GM12878 (cell line): ENCODE measurements at regions not wholly inside any gene's neighbourhood (a gene's known extent, or its start where the extent isn't known, plus 50 kb on each side); places are given as distances from the start of the nearest gene placed in this dataset.
"Not testable (repeated sequence)": the region's sequence is repeated elsewhere in the genome, so short reads cannot be mapped to it uniquely, and the experiment has no call there.

ENCODE experiments used
- ATAC-seq: fragments of 200-7000 bp; cut with Tn5 transposase; 3 replicates; pipeline ENCODE4 v1.9.1; 2020; ENCODE audit warnings: mild to moderate bottlenecking, moderate library complexity
- BruUV-seq: library from RNA; stranded (reverse); fragments of 400-500 nt; replicated peaks from 2 replicates; lab custom pipeline; 2021; lab: Mats Ljungman, UMichigan
- CTCF ChIA-PET: fragments of 300-600 bp; sonication (Branson Sonifier 250); formaldehyde crosslinking; extraction: SDS; loops from one replicate; lab custom pipeline; 2021; ENCODE audit warnings: inconsistent platforms; lab: Yijun Ruan, JAX
- POLR2A ChIA-PET: fragments of 350-600 bp; formaldehyde crosslinking; extraction: SDS; loops from one replicate; lab custom pipeline; 2021; ENCODE audit warnings: inconsistent platforms; lab: Charles Lee
- RAD21 ChIA-PET: fragments of 300-600 bp; sonication (Branson Sonifier 250); formaldehyde crosslinking; loops from one replicate; lab custom pipeline; 2023; ENCODE audit warnings: antibody characterized with exemption; ENCODE audit not compliant: unreplicated experiment; lab: Charles Lee
- SMC1A ChIA-PET: fragments of 300-600 bp; sonication (Branson Sonifier 250); formaldehyde crosslinking; loops from one replicate; lab custom pipeline; 2023; ENCODE audit not compliant: unreplicated experiment, uncharacterized antibody; lab: Charles Lee
- DNase-seq: peaks from one replicate; pipeline ENCODE4 v3.0.0-alpha.2; 2011; ENCODE audit warnings: low read depth, low spot score
- FAIRE-seq: peaks from 3 replicates; lab custom pipeline; 2011; peaks lifted over from hg19 to GRCh38; lab: Jason Lieb, UNC
- H2AFZ ChIP-seq: 2 replicates; pipeline ENCODE4 v1.6.0; 2011; ENCODE audit warnings: low read depth, low read length, control low read depth; ENCODE audit not compliant: control insufficient read depth
- H3K27ac ChIP-seq: 2 replicates; pipeline ENCODE4 v1.5.1; 2011; ENCODE audit warnings: control low read depth; ENCODE audit not compliant: control insufficient read depth, insufficient read depth
- H3K27me3 ChIP-seq, 2 experiments: replicated peaks in 1 of 2; 2 replicates each; pipeline versions ENCODE4 v1.6.0 to v1.6.1; 2011; ENCODE audit warnings: low read length in 1 of 2; ENCODE audit not compliant: control insufficient read depth in 2 of 2, insufficient read depth in 2 of 2
- H3K36me3 ChIP-seq, 2 experiments: 2 replicates each; pipeline ENCODE4 v1.5.1; 2011; ENCODE audit warnings: low read length in 1 of 2; ENCODE audit not compliant: control insufficient read depth in 2 of 2, insufficient read depth in 2 of 2
- H3K4me1 ChIP-seq: 2 replicates; pipeline ENCODE4 v1.6.1; 2011; ENCODE audit warnings: mild to moderate bottlenecking, low read length, moderate library complexity, mixed read lengths; ENCODE audit not compliant: control insufficient read depth, insufficient read depth
- H3K4me2 ChIP-seq: 2 replicates; pipeline ENCODE4 v1.6.0; 2011; ENCODE audit warnings: control low read depth; ENCODE audit not compliant: control insufficient read depth, insufficient read depth
- H3K4me3 ChIP-seq: fragments of 200-600 bp; sonication (generic); 2 replicates; pipeline ENCODE4 v1.5.1; 2016
- H3K79me2 ChIP-seq: 2 replicates; pipeline ENCODE4 v1.6.0; 2011; ENCODE audit warnings: low read length; ENCODE audit not compliant: control insufficient read depth, insufficient read depth
- H3K9ac ChIP-seq: 2 replicates; pipeline ENCODE4 v1.8.0; 2011; ENCODE audit warnings: low read length, control low read depth, mixed read lengths; ENCODE audit not compliant: control insufficient read depth, insufficient read depth
- H3K9me3 ChIP-seq: replicated peaks from 3 replicates; pipeline ENCODE4 v1.5.1; 2011; ENCODE audit warnings: mild to moderate bottlenecking, low read length; ENCODE audit not compliant: control insufficient read depth, insufficient read depth
- H4K20me1 ChIP-seq: 2 replicates; pipeline ENCODE4 v1.6.0; 2011; ENCODE audit not compliant: control insufficient read depth, insufficient read depth
- CREM ChIP-seq: IDR thresholded peaks from 2 replicates; pipeline ENCODE4 v1.6.1; 2014; ENCODE audit warnings: antibody characterized with exemption, low read depth
- HDAC2 ChIP-seq: fragments of 200-600 bp; sonication (generic); IDR thresholded peaks from 2 replicates; pipeline ENCODE4 v1.6.1; 2017
- KDM1A ChIP-seq: fragments of 200-600 bp; sonication (generic); IDR thresholded peaks from 2 replicates; pipeline ENCODE4 v1.6.1; 2016; ENCODE audit warnings: borderline replicate concordance
- RBBP5 ChIP-seq: fragments of 200-600 bp; sonication (generic); conservative IDR thresholded peaks from 2 replicates; pipeline ENCODE4 v1.6.1; 2016
- SIN3A ChIP-seq: IDR thresholded peaks from 2 replicates; pipeline ENCODE4 v1.6.1; 2012; ENCODE audit warnings: low read depth, low read length, improper control_type of control experiment
- SMARCA5 ChIP-seq: fragments of 450-650 bp; IDR thresholded peaks from 2 replicates; pipeline ENCODE4 v1.6.1; 2017; ENCODE audit warnings: mild to moderate bottlenecking
- ZNF24 ChIP-seq: fragments of 450-650 bp; IDR thresholded peaks from 2 replicates; pipeline ENCODE4 v1.6.1; 2017; ENCODE audit warnings: antibody characterized with exemption, mild to moderate bottlenecking
- ZSCAN29 ChIP-seq: fragments of 450-650 bp; IDR thresholded peaks from 2 replicates; pipeline ENCODE4 v1.6.1; 2017; ENCODE audit warnings: mild to moderate bottlenecking, moderate library complexity
- WGBS: methylation state at CpG from one replicate; pipeline ENCODE4 v1.1.6; 2016; ENCODE audit warnings: low lambda C conversion rate; ENCODE audit not compliant: insufficient replicate concordance, insufficient coverage; ENCODE audit errors: missing lambda C conversion rate; 5-methylcytosine and 5-hydroxymethylcytosine counted together
- in situ Hi-C: fragments of 300-500 bp; cut with MboI; formaldehyde crosslinking; loops from 9 replicates; pipeline ENCODE4 v1.14.3; 2018; ENCODE audit warnings: mixed read lengths
- intact Hi-C: fragments of 100-400 bp; cut with micrococcal nuclease; formaldehyde crosslinking; loops from one replicate; pipeline ENCODE4 v1.14.2; 2022; ENCODE audit not compliant: unreplicated experiment
- TF ChIP-seq, protein P1 (sequence below): fragments of 450-650 bp; formaldehyde crosslinking; IDR thresholded peaks from 2 replicates; pipeline ENCODE4 v1.4.0; 2020; ENCODE audit warnings: mild to moderate bottlenecking, moderate library complexity

DNA sequence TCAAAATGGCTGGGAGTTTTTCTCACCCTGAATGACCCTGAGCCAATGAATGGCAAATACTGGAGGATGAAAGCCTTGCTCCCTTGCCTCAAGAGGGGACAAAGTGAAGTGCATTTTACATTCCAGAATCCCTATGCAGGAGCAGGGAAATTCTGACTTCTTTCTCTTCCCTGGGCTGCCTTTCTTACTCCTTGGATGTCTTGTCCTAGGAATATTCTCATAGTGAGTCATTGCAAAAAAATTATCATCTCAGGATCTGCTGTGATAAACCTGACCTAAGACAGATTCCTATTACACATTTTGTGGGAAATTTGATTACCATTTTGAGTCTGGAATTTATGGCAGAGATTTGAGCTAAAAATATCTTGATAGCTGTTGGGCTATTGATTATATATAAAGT, 199.9 kb downstream of the TMA16 start (continued):
- TF ChIP-seq RBBP5 (no peak), CREM (no peak), ZSCAN29 (no peak), HDAC2 (no peak), SMARCA5 (no peak), ZNF24 (no peak)
- TF ChIP-seq, protein P1, sequence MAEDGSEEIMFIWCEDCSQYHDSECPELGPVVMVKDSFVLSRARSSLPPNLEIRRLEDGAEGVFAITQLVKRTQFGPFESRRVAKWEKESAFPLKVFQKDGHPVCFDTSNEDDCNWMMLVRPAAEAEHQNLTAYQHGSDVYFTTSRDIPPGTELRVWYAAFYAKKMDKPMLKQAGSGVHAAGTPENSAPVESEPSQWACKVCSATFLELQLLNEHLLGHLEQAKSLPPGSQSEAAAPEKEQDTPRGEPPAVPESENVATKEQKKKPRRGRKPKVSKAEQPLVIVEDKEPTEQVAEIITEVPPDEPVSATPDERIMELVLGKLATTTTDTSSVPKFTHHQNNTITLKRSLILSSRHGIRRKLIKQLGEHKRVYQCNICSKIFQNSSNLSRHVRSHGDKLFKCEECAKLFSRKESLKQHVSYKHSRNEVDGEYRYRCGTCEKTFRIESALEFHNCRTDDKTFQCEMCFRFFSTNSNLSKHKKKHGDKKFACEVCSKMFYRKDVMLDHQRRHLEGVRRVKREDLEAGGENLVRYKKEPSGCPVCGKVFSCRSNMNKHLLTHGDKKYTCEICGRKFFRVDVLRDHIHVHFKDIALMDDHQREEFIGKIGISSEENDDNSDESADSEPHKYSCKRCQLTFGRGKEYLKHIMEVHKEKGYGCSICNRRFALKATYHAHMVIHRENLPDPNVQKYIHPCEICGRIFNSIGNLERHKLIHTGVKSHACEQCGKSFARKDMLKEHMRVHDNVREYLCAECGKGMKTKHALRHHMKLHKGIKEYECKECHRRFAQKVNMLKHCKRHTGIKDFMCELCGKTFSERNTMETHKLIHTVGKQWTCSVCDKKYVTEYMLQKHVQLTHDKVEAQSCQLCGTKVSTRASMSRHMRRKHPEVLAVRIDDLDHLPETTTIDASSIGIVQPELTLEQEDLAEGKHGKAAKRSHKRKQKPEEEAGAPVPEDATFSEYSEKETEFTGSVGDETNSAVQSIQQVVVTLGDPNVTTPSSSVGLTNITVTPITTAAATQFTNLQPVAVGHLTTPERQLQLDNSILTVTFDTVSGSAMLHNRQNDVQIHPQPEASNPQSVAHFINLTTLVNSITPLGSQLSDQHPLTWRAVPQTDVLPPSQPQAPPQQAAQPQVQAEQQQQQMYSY (CRISPR knock-in tag), result no peak

DNA sequence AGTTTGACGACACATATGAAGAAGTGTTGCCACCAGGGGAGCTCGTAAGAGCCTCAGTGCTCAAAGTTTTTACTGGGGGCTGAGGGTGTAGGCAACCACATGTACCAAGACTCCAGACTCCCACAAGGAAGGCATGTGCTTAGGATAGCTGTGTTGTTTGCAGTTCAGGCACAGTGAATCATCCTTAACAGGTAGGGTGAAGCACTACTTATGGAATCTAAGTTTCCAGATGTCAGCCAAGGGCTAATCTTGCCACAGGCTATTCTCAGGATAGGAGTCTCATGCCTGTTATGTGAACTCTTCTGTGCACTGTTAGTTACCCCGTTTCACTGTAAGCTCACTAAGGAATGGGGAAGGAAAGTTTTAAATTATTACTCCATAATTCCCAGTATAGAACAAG, 202.6 kb downstream of the TMA16 start:
- no TSS peak for BruUV-seq
- H3K9me3 ChIP-seq, result peaks cover 4% of the 10 kb centered on the region; the same call in 2 of the 3 replicates

DNA sequence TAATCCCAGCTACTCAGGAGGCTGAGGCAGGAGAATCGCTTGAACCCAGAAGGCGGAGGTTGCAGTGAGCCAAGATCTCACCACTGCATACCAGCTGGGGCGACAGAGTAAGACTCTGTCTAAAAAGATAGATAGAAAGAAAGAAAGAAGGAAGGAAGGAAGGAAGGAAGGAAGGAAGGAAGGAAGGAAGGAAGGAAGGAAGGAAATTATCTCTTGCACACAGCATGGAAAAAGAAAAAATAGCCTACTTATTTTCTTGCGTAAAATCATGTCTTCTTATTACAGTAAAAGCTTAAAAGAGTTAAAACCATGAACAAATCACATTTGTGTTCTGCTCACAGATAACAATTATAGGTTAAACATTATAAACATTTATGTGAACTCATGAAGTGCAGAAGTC, 205.9 kb downstream of the TMA16 start:
- H3K4me2 ChIP-seq, H3K9me3 ChIP-seq, DNase-seq, H3K9ac ChIP-seq, H3K36me3 ChIP-seq, H3K4me3 ChIP-seq, H3K79me2 ChIP-seq, in situ Hi-C loops, ATAC-seq, H3K27ac ChIP-seq, BruUV-seq, H4K20me1 ChIP-seq, FAIRE-seq, H3K4me1 ChIP-seq, H2AFZ ChIP-seq, RAD21 ChIA-PET, H3K27me3 ChIP-seq: not testable (repeated sequence)
- intact Hi-C loops, result loop anchor here (2.0 kb wide), 1 partner anchor 38 kb away; no protein-coding TSS in a partner anchor
- 96% methylated on average over 4 of the region's 4 CpGs for WGBS
- POLR2A ChIA-PET, result interaction anchor here (1.1 kb wide), 1 partner anchor 45 kb away, joined by 4 read pairs; no protein-coding TSS in a partner anchor
- SMC1A ChIA-PET, result interaction anchor here (0.8 to 2.5 kb wide), 3 partner anchors 15 to 144 kb away, joined by 3 to 15 read pairs (median 3); no protein-coding TSS in a partner anchor
- CTCF ChIA-PET, result interaction anchor here (1.1 to 1.4 kb wide), 2 partner anchors 44 to 145 kb away, joined by 3 read pairs; no protein-coding TSS in a partner anchor

More for the DNA sequence above, 202.6 kb downstream of the TMA16 start:
- H3K27ac ChIP-seq, result no peak overlapping the region
- ChIA-PET CTCF (interaction anchor here (0.9 to 1.1 kb wide), 4 partner anchors 19 to 149 kb away, joined by 3 to 5 read pairs (median 3); no protein-coding TSS in a partner anchor), POLR2A (no interaction called here), RAD21 (no interaction called here), SMC1A (interaction anchor here (0.6 to 1.5 kb wide), 6 partner anchors 9 to 320 kb away, joined by 3 to 4 read pairs (median 3); no protein-coding TSS in a partner anchor)
- FAIRE-seq (no peak), DNase-seq (no peak), ATAC-seq (no peak)
- H3K4me1 ChIP-seq, result peaks cover 5% of the 10 kb centered on the region; the same call in 1 of the 2 replicates
- H3K4me2 ChIP-seq, result no peak overlapping the region
- intact Hi-C loops, result no loop called here
- in situ Hi-C loops, result no loop called here
- H3K27me3 ChIP-seq, result no peaks in the 10 kb centered on the region
- H3K9ac ChIP-seq, result no peak overlapping the region
- no peak overlapping the region for H2AFZ ChIP-seq
- no peaks in the 10 kb centered on the region for H3K36me3 ChIP-seq
- 12% methylated on average over 3 of the region's 3 CpGs for WGBS
- no peaks in the 10 kb centered on the region for H4K20me1 ChIP-seq
- no peak for TF ChIP-seq SIN3A
- TF ChIP-seq KDM1A, result no peak
- H3K4me3 ChIP-seq, result no peak overlapping the region
- no peaks in the 10 kb centered on the region for H3K79me2 ChIP-seq
